K562 (cell line): ENCODE measurements at regions not wholly inside any gene's neighbourhood (a gene's known extent, or its start where the extent isn't known, plus 50 kb on each side); places are given as distances from the start of the nearest gene placed in this dataset.

Experiments
- ATAC-seq: fragments of 200-7000 bp; cut with Tn5 transposase; 3 replicates; pipeline ENCODE4 v1.9.1; 2020; ENCODE audit warnings: moderate library complexity
- BruUV-seq: library from RNA; stranded (reverse); fragments of 400-500 nt; replicated peaks from 2 replicates; lab custom pipeline; 2021; lab: Mats Ljungman, UMichigan
- CTCF ChIA-PET: fragments of 300-600 bp; formaldehyde crosslinking; extraction: SDS; loops from one replicate; lab custom pipeline; 2021; ENCODE audit warnings: low intra/inter-chr PET ratio; lab: Yijun Ruan, JAX
- POLR2A ChIA-PET: fragments of 300-600, 350-650 bp; sonication (Branson Sonifier 250); formaldehyde crosslinking; extraction: SDS; loops from one replicate; lab custom pipeline; 2021; ENCODE audit warnings: antibody characterized with exemption, inconsistent platforms; lab: Yijun Ruan, JAX
- DNase-seq, 4 experiments: peaks; one replicate each; pipeline versions ENCODE4 v3.0.0 to v3.0.0-alpha.2; 2011 to 2018; ENCODE audit warnings: low spot score in 3 of 4, mixed read lengths in 3 of 4; ENCODE audit errors: extremely low read depth in 1 of 4
- FAIRE-seq: peaks from 2 replicates; lab custom pipeline; 2011; peaks lifted over from hg19 to GRCh38; lab: Jason Lieb, UNC
- H2AFZ ChIP-seq: 2 replicates; pipeline ENCODE4 v1.6.0; 2011; ENCODE audit warnings: low read depth, low read length, control low read depth, inconsistent platforms
- H3K27ac ChIP-seq: fragments of 200-600 bp; 3 replicates; pipeline ENCODE4 v1.8.0; 2011; ENCODE audit warnings: low read depth, mild to moderate bottlenecking, control low read depth, inconsistent platforms, low read length, moderate library complexity, mixed read lengths; ENCODE audit errors: extremely low read depth
- H3K27me3 ChIP-seq, 2 experiments: fragments of 300-600 bp in 1 of 2; 2 replicates in 1 of 2; 3 replicates in 1 of 2; pipeline versions ENCODE4 v1.6.0 to v1.8.0; 2011; ENCODE audit warnings: inconsistent platforms in 2 of 2, low read length in 2 of 2, mild to moderate bottlenecking in 1 of 2, mixed read lengths in 1 of 2, moderate library complexity in 1 of 2; ENCODE audit not compliant: control insufficient read depth in 2 of 2, insufficient read depth in 2 of 2
- H3K36me3 ChIP-seq: fragments of 300-600 bp; 3 replicates; pipeline ENCODE4 v1.8.0; 2011; ENCODE audit warnings: mild to moderate bottlenecking, low read length, inconsistent platforms; ENCODE audit not compliant: control insufficient read depth, insufficient read depth
- H3K4me1 ChIP-seq, 2 experiments: fragments of 200-600 bp in 1 of 2; replicated peaks in 1 of 2; 2 replicates in 1 of 2; 3 replicates in 1 of 2; pipeline versions ENCODE4 v1.5.1 to v1.8.0; 2011; ENCODE audit warnings: inconsistent platforms in 2 of 2, low read length in 2 of 2, mild to moderate bottlenecking in 1 of 2, mixed read lengths in 1 of 2, moderate library complexity in 1 of 2; ENCODE audit not compliant: control insufficient read depth in 2 of 2, insufficient read depth in 2 of 2
- H3K4me2 ChIP-seq: 2 replicates; pipeline ENCODE4 v1.6.1; 2011; ENCODE audit warnings: low read length, control low read depth, inconsistent platforms, mixed read lengths; ENCODE audit not compliant: insufficient read depth
- H3K4me3 ChIP-seq: fragments of 200-600 bp; sonication (generic), shearing (Covaris generic); 2 replicates; pipeline ENCODE4 v1.5.1; 2016; ENCODE audit warnings: control low read depth, inconsistent platforms
- H3K79me2 ChIP-seq: fragments of 200-600 bp; 3 replicates; pipeline ENCODE4 v1.8.0; 2011; ENCODE audit warnings: low read length, inconsistent platforms; ENCODE audit not compliant: control insufficient read depth, insufficient read depth
- H3K9ac ChIP-seq, 2 experiments: 2 replicates each; pipeline versions ENCODE4 v1.6.0 to v1.6.1; 2011; ENCODE audit warnings: low read depth in 2 of 2, low read length in 2 of 2, control low read depth in 1 of 2, inconsistent platforms in 1 of 2, mild to moderate bottlenecking in 1 of 2, mixed read lengths in 1 of 2; ENCODE audit not compliant: insufficient read depth in 1 of 2
- H3K9me1 ChIP-seq: one replicate; pipeline ENCODE4 v1.6.0; 2011; ENCODE audit warnings: inconsistent platforms, mild to moderate bottlenecking, low read length, moderate library complexity; ENCODE audit not compliant: control insufficient read depth, insufficient read depth
- H3K9me3 ChIP-seq: replicated peaks from 2 replicates; pipeline ENCODE4 v1.5.1; 2011; ENCODE audit warnings: low read depth, low read length, inconsistent platforms; ENCODE audit not compliant: control insufficient read depth, insufficient read depth
- H4K20me1 ChIP-seq: replicated peaks from 2 replicates; pipeline ENCODE4 v1.6.1; 2011; ENCODE audit warnings: low read length, inconsistent platforms, mixed read lengths; ENCODE audit not compliant: control insufficient read depth, insufficient read depth
- C11orf30 ChIP-seq: fragments of 450-650 bp; IDR thresholded peaks from 2 replicates; pipeline ENCODE4 v1.6.1; 2016; ENCODE audit warnings: low read depth, mild to moderate bottlenecking
- DNMT1 ChIP-seq: fragments of 450-650 bp; IDR thresholded peaks from 2 replicates; pipeline ENCODE4 v1.6.1; 2016; ENCODE audit warnings: antibody characterized with exemption, mild to moderate bottlenecking
- KHSRP ChIP-seq: fragments of 450-650 bp; IDR thresholded peaks from 2 replicates; pipeline ENCODE4 v1.6.1; 2017
- KLF13 ChIP-seq: fragments of 450-650 bp; IDR thresholded peaks from 2 replicates; pipeline ENCODE4 v1.6.1; 2016; ENCODE audit warnings: missing genetic modification characterization, low read depth, mild to moderate bottlenecking, missing compliant biosample characterization, moderate library complexity, borderline replicate concordance
- RBM17 ChIP-seq: fragments of 200-400 bp; formaldehyde crosslinking; IDR thresholded peaks from 2 replicates; pipeline ENCODE4 v1.6.1; 2017; ENCODE audit warnings: low read depth, mild to moderate bottlenecking, low read length, borderline replicate concordance
- RBM39 ChIP-seq: fragments of 200-400 bp; formaldehyde crosslinking; optimal IDR thresholded peaks from 2 replicates; pipeline ENCODE3; 2018; ENCODE audit warnings: low read depth, low read length
- RHOXF2B ChIP-seq: fragments of 250-450 bp; sonication (Bioruptor Pico); conservative IDR thresholded peaks from 2 replicates; pipeline ENCODE4 v1.5.1; 2021
- WHSC1 ChIP-seq: IDR thresholded peaks from one replicate; pipeline ENCODE4 v1.6.1; 2012; ENCODE audit warnings: low read length, control low read depth, inconsistent platforms
- WGBS: fragments of 100-300 bp; shearing (Covaris generic); methylation state at CpG from one replicate; pipeline ENCODE4 v1.1.6; 2016; ENCODE audit warnings: low coverage, mixed read lengths; ENCODE audit not compliant: insufficient coverage; ENCODE audit errors: missing lambda C conversion rate; 5-methylcytosine and 5-hydroxymethylcytosine counted together
- in situ Hi-C: fragments of 300-500 bp; cut with MboI; formaldehyde crosslinking; loops from 4 replicates; pipeline ENCODE4 v1.15.0; 2018; ENCODE audit warnings: inconsistent platforms, mixed read lengths
- intact Hi-C: fragments of 100-400 bp; cut with micrococcal nuclease; formaldehyde crosslinking; loops from 2 replicates; pipeline ENCODE4 v1.14.2; 2022
- TF ChIP-seq, protein P1 (sequence below): fragments of 250-450 bp; sonication (Bioruptor Pico); IDR thresholded peaks from 2 replicates; pipeline ENCODE4 v1.5.0; 2020; ENCODE audit warnings: mild to moderate bottlenecking

DNA sequence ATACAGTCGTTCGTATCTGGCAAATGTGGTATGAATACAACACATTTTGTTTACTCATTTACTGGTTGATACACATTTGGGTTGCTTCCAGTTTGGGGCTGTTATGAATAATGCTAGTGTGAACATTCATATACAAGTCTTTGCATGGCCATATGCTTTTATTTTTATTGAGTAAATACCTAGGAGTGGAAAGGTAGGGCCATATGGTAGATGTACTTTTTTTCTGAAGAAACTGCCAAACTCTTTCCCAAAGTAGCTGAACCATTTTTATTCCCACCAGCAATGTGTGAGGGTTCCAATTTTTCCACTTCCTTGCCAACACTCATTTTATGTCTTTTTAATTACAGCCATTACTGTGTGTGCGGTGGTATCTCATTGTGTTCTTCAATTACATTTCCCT, 496.2 kb upstream of the NRXN1 start:
- H2AFZ ChIP-seq: no peak overlapping the region
- in situ Hi-C loops: no loop called here
- no peaks in the 10 kb centered on the region for H3K27me3 ChIP-seq
- H3K9ac ChIP-seq: no peak overlapping the region
- H3K4me1 ChIP-seq: no peaks in the 10 kb centered on the region
- CTCF ChIA-PET: no interaction called here
- no peak overlapping the region for H3K4me2 ChIP-seq
- DNase-seq (no peak), FAIRE-seq (no peak), ATAC-seq (no peak)
- H3K27ac ChIP-seq: no peak overlapping the region
- WGBS: 0% methylated on average over 3 of the region's 3 CpGs
- no peaks in the 10 kb centered on the region for H3K79me2 ChIP-seq
- H3K9me1 ChIP-seq: no peaks in the 10 kb centered on the region
- no peak for TF ChIP-seq RHOXF2B (CRISPR knock-in tag)
- TF ChIP-seq KHSRP: no peak
- no peak for TF ChIP-seq RBM17
- TF ChIP-seq RBM39: no peak
- TF ChIP-seq KLF13: no peak
- TF ChIP-seq WHSC1: no peak
- TF ChIP-seq DNMT1: no peak
- TF ChIP-seq C11orf30: no peak
- TF ChIP-seq, protein P1, sequence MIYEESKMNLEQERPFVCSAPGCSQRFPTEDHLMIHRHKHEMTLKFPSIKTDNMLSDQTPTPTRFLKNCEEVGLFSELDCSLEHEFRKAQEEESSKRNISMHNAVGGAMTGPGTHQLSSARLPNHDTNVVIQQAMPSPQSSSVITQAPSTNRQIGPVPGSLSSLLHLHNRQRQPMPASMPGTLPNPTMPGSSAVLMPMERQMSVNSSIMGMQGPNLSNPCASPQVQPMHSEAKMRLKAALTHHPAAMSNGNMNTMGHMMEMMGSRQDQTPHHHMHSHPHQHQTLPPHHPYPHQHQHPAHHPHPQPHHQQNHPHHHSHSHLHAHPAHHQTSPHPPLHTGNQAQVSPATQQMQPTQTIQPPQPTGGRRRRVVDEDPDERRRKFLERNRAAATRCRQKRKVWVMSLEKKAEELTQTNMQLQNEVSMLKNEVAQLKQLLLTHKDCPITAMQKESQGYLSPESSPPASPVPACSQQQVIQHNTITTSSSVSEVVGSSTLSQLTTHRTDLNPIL: no peak
- intact Hi-C loops: no loop called here
- POLR2A ChIA-PET: no interaction called here
- no peak overlapping the region for H3K4me3 ChIP-seq
- no peaks in the 10 kb centered on the region; the same call in 1 of the 2 replicates for H3K9me3 ChIP-seq
- no peaks in the 10 kb centered on the region for H3K36me3 ChIP-seq
- H4K20me1 ChIP-seq: no peaks in the 10 kb centered on the region
- BruUV-seq: no TSS peak
